SK-N-SH (cell line): ENCODE measurements at regions not wholly inside any gene's neighbourhood (a gene's known extent, or its start where the extent isn't known, plus 50 kb on each side); places are given as distances from the start of the nearest gene placed in this dataset.

Source experiments
- CTCF ChIA-PET: fragments of 300-600, 350-600 bp; formaldehyde crosslinking; extraction: SDS; loops from one replicate; lab custom pipeline; 2021; lab: Yijun Ruan, JAX
- POLR2A ChIA-PET: fragments of 350-600 bp; sonication (Branson Sonifier 250); formaldehyde crosslinking; extraction: SDS; loops from one replicate; lab custom pipeline; 2020; ENCODE audit warnings: antibody characterized with exemption, inconsistent platforms; lab: Yijun Ruan, JAX
- DNase-seq: peaks from one replicate; pipeline ENCODE4 v3.0.0; 2012
- H2AFZ ChIP-seq: fragments of 200-600 bp; sonication (generic); 2 replicates; pipeline ENCODE4 v1.8.1; 2016; ENCODE audit warnings: antibody characterized with exemption, mild to moderate bottlenecking, low read depth
- H3F3A ChIP-seq: fragments of 200-600 bp; sonication (generic); replicated peaks from 2 replicates; pipeline ENCODE3; 2016; ENCODE audit warnings: antibody characterized with exemption, mild to moderate bottlenecking; ENCODE audit not compliant: insufficient read depth
- H3K27ac ChIP-seq, 2 experiments: fragments of 200-500 bp in 1 of 2; fragments of 200-600 bp in 1 of 2; sonication (Bioruptor generic) in 1 of 2; sonication (generic), shearing (Covaris generic) in 1 of 2; 2 replicates each; pipeline versions ENCODE4 v1.5.1 to v1.6.1; 2014 to 2016; ENCODE audit warnings: low read depth in 2 of 2, inconsistent platforms in 1 of 2, low read length in 1 of 2, mild to moderate bottlenecking in 1 of 2, mixed read lengths in 1 of 2
- H3K27me3 ChIP-seq: fragments of 200-600 bp; sonication (generic), shearing (Covaris generic); 2 replicates; pipeline ENCODE4 v1.6.1; 2016; ENCODE audit warnings: mixed run types; ENCODE audit not compliant: insufficient read depth
- H3K36me3 ChIP-seq, 2 experiments: fragments of 200-500 bp in 1 of 2; fragments of 200-600 bp in 1 of 2; sonication (Bioruptor generic) in 1 of 2; sonication (generic) in 1 of 2; replicated peaks in 1 of 2; 2 replicates each; pipeline versions ENCODE3 to v1.5.1; 2014 to 2016; ENCODE audit warnings: low read length in 1 of 2, mild to moderate bottlenecking in 1 of 2; ENCODE audit not compliant: insufficient read depth in 2 of 2, control insufficient read depth in 1 of 2
- H3K4me1 ChIP-seq, 2 experiments: fragments of 200-500 bp in 1 of 2; fragments of 200-600 bp in 1 of 2; sonication (Bioruptor generic) in 1 of 2; sonication (generic), shearing (Covaris generic) in 1 of 2; 2 replicates each; pipeline versions ENCODE4 v1.5.1 to v1.6.1; 2014 to 2016; ENCODE audit warnings: low read depth in 1 of 2, low read length in 1 of 2, mixed run types in 1 of 2; ENCODE audit not compliant: insufficient read depth in 2 of 2, control insufficient read depth in 1 of 2
- H3K4me2 ChIP-seq: fragments of 200-600 bp; sonication (generic), shearing (Covaris generic); 2 replicates; pipeline ENCODE4 v1.6.1; 2017; ENCODE audit warnings: mixed run types
- H3K4me3 ChIP-seq, 2 experiments: fragments of 200-500 bp in 1 of 2; fragments of 200-600 bp in 1 of 2; sonication (Bioruptor generic) in 1 of 2; sonication (generic), shearing (Covaris generic) in 1 of 2; 2 replicates each; pipeline versions ENCODE4 v1.5.1 to v1.8.1; 2014 to 2016; ENCODE audit warnings: low read depth in 2 of 2, inconsistent platforms in 1 of 2, low read length in 1 of 2, mild to moderate bottlenecking in 1 of 2, mixed read lengths in 1 of 2, moderate library complexity in 1 of 2
- H3K79me2 ChIP-seq: fragments of 200-600 bp; sonication (generic); 2 replicates; pipeline ENCODE4 v1.8.1; 2017; ENCODE audit warnings: mild to moderate bottlenecking; ENCODE audit not compliant: insufficient read depth
- H3K9ac ChIP-seq: fragments of 200-600 bp; sonication (generic); 2 replicates; pipeline ENCODE4 v1.6.1; 2017; ENCODE audit warnings: mixed run types
- H3K9me2 ChIP-seq: fragments of 200-600 bp; sonication (generic); 2 replicates; pipeline ENCODE4 v1.6.1; 2017; ENCODE audit warnings: mixed run types
- H3K9me3 ChIP-seq: fragments of 200-600 bp; sonication (generic); 2 replicates; pipeline ENCODE4 v1.6.1; 2017; ENCODE audit warnings: mixed run types, mild to moderate bottlenecking, moderate library complexity
- H4K20me1 ChIP-seq: fragments of 200-600 bp; sonication (generic); 2 replicates; pipeline ENCODE4 v1.6.1; 2017; ENCODE audit warnings: mild to moderate bottlenecking, mixed run types; ENCODE audit not compliant: insufficient read depth
- EP300 ChIP-seq, 2 experiments: IDR thresholded peaks; 2 replicates each; pipeline versions ENCODE4 v1.4.0 to v1.6.1; 2012; ENCODE audit warnings: borderline replicate concordance in 1 of 2, low read depth in 1 of 2, low read length in 1 of 2
- FOSL2 ChIP-seq: IDR thresholded peaks from 2 replicates; pipeline ENCODE4 v1.4.0; 2012; ENCODE audit warnings: low read depth, mild to moderate bottlenecking, moderate library complexity, borderline replicate concordance
- FOXJ3 ChIP-seq: sonication (generic); formaldehyde crosslinking; IDR thresholded peaks from 2 replicates; pipeline ENCODE4 v1.5.1; 2020; ENCODE audit warnings: mild to moderate bottlenecking, missing genetic modification reagents
- FOXM1 ChIP-seq: IDR thresholded peaks from 2 replicates; pipeline ENCODE4 v1.4.0; 2012; ENCODE audit warnings: low read depth, mild to moderate bottlenecking
- GABPA ChIP-seq: IDR thresholded peaks from 2 replicates; pipeline ENCODE4 v1.4.0; 2012; ENCODE audit warnings: low read depth, mild to moderate bottlenecking
- MEF2A ChIP-seq: IDR thresholded peaks from 2 replicates; pipeline ENCODE4 v1.4.0; 2012; ENCODE audit warnings: low read depth, borderline replicate concordance
- MXI1 ChIP-seq: IDR thresholded peaks from 2 replicates; pipeline ENCODE4 v1.6.1; 2012; ENCODE audit warnings: mild to moderate bottlenecking, low read depth, low read length, improper control_type of control experiment
- NFIC ChIP-seq: IDR thresholded peaks from 2 replicates; pipeline ENCODE4 v1.4.0; 2012; ENCODE audit warnings: borderline replicate concordance
- NRF1 ChIP-seq: IDR thresholded peaks from 2 replicates; pipeline ENCODE4 v1.6.1; 2012; ENCODE audit warnings: low read depth, mild to moderate bottlenecking, low read length
- RAD21 ChIP-seq: IDR thresholded peaks from 2 replicates; pipeline ENCODE4 v1.6.1; 2012; ENCODE audit warnings: mild to moderate bottlenecking, low read length
- RCOR1 ChIP-seq: fragments of 150-350 bp; IDR thresholded peaks from 2 replicates; pipeline ENCODE4 v1.6.1; 2017; ENCODE audit warnings: antibody characterized with exemption, low read length
- RFX5 ChIP-seq: IDR thresholded peaks from 2 replicates; pipeline ENCODE4 v1.6.1; 2012; ENCODE audit warnings: mild to moderate bottlenecking, improper control_type of control experiment, low read length
- SMC3 ChIP-seq: IDR thresholded peaks from 2 replicates; pipeline ENCODE4 v1.6.1; 2012; ENCODE audit warnings: low read depth, low read length, improper control_type of control experiment
- TCF12 ChIP-seq: IDR thresholded peaks from 2 replicates; pipeline ENCODE4 v1.4.0; 2012
- WGBS: methylation state at CpG from one replicate; pipeline ENCODE4 v1.1.6; 2017; ENCODE audit warnings: low lambda C conversion rate; 5-methylcytosine and 5-hydroxymethylcytosine counted together
- TF ChIP-seq, protein P1 (sequence below): fragments of 150-350 bp; IDR thresholded peaks from 2 replicates; pipeline ENCODE4 v1.6.1; 2017; ENCODE audit warnings: antibody characterized with exemption, low read length, low read depth, borderline replicate concordance
- TF ChIP-seq, protein P2 (sequence below): fragments of 150-350 bp; IDR thresholded peaks from 2 replicates; pipeline ENCODE4 v1.6.1; 2016; ENCODE audit warnings: mild to moderate bottlenecking, low read depth, low read length
- TF ChIP-seq, protein P3 (sequence below): fragments of 200-600 bp; sonication (generic); IDR thresholded peaks from 2 replicates; pipeline ENCODE4 v1.6.1; 2017; ENCODE audit warnings: antibody characterized with exemption, mild to moderate bottlenecking, moderate library complexity
- TF ChIP-seq, protein P4 (sequence below): IDR thresholded peaks from 2 replicates; pipeline ENCODE4; 2012
- TF ChIP-seq, protein P5 (sequence below): IDR thresholded peaks from 2 replicates; pipeline ENCODE4 v1.4.0; 2012; ENCODE audit warnings: low read depth, borderline replicate concordance
- TF ChIP-seq, protein P6 (sequence below): IDR thresholded peaks from 2 replicates; pipeline ENCODE4 v1.4.0; 2012; ENCODE audit warnings: low read depth

DNA sequence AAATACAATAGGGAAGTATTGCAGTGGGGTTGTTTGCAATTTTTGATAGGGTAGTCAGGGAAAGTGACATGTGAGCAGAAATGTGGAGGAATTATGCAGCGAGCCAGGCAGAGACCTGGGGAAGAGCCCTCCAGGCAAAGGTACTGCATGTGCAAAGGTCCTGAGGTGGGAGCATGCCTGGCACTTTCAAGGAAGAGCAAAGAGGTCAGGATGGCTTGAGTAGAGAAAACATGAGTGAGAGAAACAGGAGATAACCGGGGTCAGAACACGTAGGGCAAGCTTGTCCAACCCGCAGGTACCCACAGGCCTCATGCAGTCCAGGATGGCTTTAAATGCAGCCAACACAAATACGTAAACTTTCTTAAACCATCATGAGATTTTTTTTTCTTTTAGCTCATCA lies 71.0 kb downstream of the COQ2 start:
- Histone ChIP-seq H3K27me3 (no peaks in the 10 kb centered on the region), H3K4me3 (no peak overlapping the region), H3K79me2 (no peaks in the 10 kb centered on the region), H3K4me1 (no peaks in the 10 kb centered on the region), H3K27ac (no peak overlapping the region), H3K9me2 (no peaks in the 10 kb centered on the region), H3K36me3 (no peaks in the 10 kb centered on the region), H4K20me1 (no peaks in the 10 kb centered on the region), H3K9me3 (no peaks in the 10 kb centered on the region), H3K9ac (no peak overlapping the region), H2AFZ (no peak overlapping the region), H3K4me2 (no peak overlapping the region), H3F3A (no peaks in the 10 kb centered on the region)
- POLR2A ChIA-PET = no interaction called here
- TF ChIP-seq GABPA = no peak
- TF ChIP-seq FOXM1 = no peak
- TF ChIP-seq, protein P1, sequence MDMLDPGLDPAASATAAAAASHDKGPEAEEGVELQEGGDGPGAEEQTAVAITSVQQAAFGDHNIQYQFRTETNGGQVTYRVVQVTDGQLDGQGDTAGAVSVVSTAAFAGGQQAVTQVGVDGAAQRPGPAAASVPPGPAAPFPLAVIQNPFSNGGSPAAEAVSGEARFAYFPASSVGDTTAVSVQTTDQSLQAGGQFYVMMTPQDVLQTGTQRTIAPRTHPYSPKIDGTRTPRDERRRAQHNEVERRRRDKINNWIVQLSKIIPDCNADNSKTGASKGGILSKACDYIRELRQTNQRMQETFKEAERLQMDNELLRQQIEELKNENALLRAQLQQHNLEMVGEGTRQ = no peak
- TF ChIP-seq RFX5 = no peak
- no peak for TF ChIP-seq NRF1
- no peak for TF ChIP-seq FOSL2
- TF ChIP-seq SMC3 = no peak
- no peak for TF ChIP-seq MEF2A
- no peak for TF ChIP-seq RCOR1
- TF ChIP-seq, protein P2, sequence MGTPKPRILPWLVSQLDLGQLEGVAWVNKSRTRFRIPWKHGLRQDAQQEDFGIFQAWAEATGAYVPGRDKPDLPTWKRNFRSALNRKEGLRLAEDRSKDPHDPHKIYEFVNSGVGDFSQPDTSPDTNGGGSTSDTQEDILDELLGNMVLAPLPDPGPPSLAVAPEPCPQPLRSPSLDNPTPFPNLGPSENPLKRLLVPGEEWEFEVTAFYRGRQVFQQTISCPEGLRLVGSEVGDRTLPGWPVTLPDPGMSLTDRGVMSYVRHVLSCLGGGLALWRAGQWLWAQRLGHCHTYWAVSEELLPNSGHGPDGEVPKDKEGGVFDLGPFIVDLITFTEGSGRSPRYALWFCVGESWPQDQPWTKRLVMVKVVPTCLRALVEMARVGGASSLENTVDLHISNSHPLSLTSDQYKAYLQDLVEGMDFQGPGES = no peak
- no peak for TF ChIP-seq MXI1
- TF ChIP-seq, protein P3, sequence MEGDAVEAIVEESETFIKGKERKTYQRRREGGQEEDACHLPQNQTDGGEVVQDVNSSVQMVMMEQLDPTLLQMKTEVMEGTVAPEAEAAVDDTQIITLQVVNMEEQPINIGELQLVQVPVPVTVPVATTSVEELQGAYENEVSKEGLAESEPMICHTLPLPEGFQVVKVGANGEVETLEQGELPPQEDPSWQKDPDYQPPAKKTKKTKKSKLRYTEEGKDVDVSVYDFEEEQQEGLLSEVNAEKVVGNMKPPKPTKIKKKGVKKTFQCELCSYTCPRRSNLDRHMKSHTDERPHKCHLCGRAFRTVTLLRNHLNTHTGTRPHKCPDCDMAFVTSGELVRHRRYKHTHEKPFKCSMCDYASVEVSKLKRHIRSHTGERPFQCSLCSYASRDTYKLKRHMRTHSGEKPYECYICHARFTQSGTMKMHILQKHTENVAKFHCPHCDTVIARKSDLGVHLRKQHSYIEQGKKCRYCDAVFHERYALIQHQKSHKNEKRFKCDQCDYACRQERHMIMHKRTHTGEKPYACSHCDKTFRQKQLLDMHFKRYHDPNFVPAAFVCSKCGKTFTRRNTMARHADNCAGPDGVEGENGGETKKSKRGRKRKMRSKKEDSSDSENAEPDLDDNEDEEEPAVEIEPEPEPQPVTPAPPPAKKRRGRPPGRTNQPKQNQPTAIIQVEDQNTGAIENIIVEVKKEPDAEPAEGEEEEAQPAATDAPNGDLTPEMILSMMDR = no peak
- no peak for DNase-seq
- CTCF ChIA-PET = no interaction called here
- WGBS = 69% methylated on average over 5 of the region's 5 CpGs

DNA sequence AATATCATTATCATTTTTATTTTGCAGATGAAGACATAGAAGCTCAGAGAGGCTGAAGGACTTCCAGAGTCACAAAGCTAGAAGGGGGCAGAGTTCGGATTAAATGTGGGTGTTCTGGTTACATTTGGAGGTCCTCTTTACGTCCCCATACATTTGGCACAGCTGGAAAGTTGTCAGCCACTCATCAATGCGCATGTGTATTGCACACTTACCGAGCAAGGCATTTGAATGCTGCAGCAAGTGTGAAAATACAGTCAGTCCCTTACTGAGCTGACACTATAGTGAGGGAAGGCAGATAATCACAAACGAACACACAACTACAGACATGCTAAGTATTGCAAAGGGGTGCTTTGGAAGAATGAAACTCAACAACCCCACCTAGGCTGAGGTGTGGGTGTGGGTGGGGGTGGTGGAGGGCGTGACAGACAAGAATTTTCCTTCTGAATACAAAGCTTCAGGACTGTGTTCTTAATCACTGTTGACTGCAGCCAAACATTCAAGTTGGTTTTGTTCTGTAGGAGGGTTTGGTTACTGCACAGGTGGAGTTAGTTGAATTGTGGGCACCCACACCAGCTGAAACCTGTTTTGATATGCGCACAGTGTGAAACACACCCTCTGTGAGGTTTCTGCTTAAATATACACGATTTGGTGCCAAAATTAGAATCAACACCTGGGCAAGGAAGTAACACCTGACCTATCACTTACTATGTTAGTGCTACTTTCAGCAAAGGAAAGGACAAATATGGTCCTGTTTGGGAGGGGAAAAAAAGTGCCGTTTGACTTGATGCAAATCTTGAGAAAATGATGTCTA lies 72.4 kb downstream of the COQ2 start:
- no peaks in the 10 kb centered on the region for H3K9me3 ChIP-seq
- 29% methylated on average over 9 of the region's 9 CpGs for WGBS
- H3K27ac ChIP-seq = no peak overlapping the region
- H3F3A ChIP-seq = no peaks in the 10 kb centered on the region
- no peaks in the 10 kb centered on the region for H4K20me1 ChIP-seq
- H3K4me2 ChIP-seq = no peak overlapping the region
- H3K36me3 ChIP-seq = no peaks in the 10 kb centered on the region
- POLR2A ChIA-PET = no interaction called here
- H3K4me1 ChIP-seq = no peaks in the 10 kb centered on the region
- H2AFZ ChIP-seq = peak overlapping the region; percentile 64; the same call in 1 of the 2 replicates
- no peaks in the 10 kb centered on the region for H3K27me3 ChIP-seq
- no peak overlapping the region for H3K4me3 ChIP-seq
- no peaks in the 10 kb centered on the region for H3K9me2 ChIP-seq
- no peak overlapping the region for H3K9ac ChIP-seq
- CTCF ChIA-PET = no interaction called here
- no peak for DNase-seq
- H3K79me2 ChIP-seq = no peaks in the 10 kb centered on the region
- TF ChIP-seq MXI1 = no peak
- TF ChIP-seq, protein P4, sequence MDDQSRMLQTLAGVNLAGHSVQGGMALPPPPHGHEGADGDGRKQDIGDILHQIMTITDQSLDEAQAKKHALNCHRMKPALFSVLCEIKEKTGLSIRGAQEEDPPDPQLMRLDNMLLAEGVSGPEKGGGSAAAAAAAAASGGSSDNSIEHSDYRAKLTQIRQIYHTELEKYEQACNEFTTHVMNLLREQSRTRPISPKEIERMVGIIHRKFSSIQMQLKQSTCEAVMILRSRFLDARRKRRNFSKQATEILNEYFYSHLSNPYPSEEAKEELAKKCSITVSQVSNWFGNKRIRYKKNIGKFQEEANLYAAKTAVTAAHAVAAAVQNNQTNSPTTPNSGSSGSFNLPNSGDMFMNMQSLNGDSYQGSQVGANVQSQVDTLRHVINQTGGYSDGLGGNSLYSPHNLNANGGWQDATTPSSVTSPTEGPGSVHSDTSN = no peak
- TF ChIP-seq, protein P5, sequence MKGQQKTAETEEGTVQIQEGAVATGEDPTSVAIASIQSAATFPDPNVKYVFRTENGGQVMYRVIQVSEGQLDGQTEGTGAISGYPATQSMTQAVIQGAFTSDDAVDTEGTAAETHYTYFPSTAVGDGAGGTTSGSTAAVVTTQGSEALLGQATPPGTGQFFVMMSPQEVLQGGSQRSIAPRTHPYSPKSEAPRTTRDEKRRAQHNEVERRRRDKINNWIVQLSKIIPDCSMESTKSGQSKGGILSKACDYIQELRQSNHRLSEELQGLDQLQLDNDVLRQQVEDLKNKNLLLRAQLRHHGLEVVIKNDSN = no peak
- TF ChIP-seq TCF12 = no peak
- no peak for TF ChIP-seq SMC3
- no peak for TF ChIP-seq EP300 (IDR thresholded peaks at IDR 0.05; ENCODE audit: borderline replicate concordance in 1 of 2, low read depth in 1 of 2, low read length in 1 of 2)
- no peak for TF ChIP-seq NFIC
- TF ChIP-seq, protein P6, sequence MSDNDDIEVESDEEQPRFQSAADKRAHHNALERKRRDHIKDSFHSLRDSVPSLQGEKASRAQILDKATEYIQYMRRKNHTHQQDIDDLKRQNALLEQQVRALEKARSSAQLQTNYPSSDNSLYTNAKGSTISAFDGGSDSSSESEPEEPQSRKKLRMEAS = no peak
- TF ChIP-seq, protein P1 = no peak
- TF ChIP-seq RAD21 = no peak
- no peak for TF ChIP-seq FOXJ3 (CRISPR knock-in tag)
